ENCODE measurements at regions not wholly inside any gene's neighbourhood (a gene's known extent, or its start where the extent isn't known, plus 50 kb on each side); places are given as distances from the start of the nearest gene placed in this dataset.
A peak's percentile ranks its signal among the peaks of the same experiment; 100 is the strongest.
"Not testable (repeated sequence)": the region's sequence is repeated elsewhere in the genome, so short reads cannot be mapped to it uniquely, and the experiment has no call there.

GRCh38 chr2:160810406-160810805 is 316.8 kb upstream of the RBMS1 start:
- DNase-seq (ENCODE audit: low spot score) = no peak

- DNase-seq (ENCODE audit: low spot score) = no peak
These were observed 319.4 kb upstream of the RBMS1 start for GRCh38 chr2:160812830-160813505.

DNA sequence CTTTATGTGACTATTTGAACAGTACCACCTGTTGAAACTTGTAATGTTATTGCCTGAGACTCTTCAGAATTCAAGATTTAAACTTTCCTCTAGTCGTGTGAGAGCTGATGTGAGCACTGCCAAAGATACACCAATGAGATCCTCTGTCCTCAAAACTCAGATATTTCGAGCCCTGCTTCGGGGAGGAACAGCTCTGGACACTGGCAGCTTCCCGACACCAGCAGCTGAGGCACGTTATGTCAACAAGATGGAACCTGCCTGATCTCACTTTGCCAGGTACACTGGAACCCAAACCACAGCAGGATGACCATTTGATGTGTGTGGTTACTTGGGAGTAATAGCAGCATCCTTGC is 319.9 kb upstream of the RBMS1 start:
- no peak for DNase-seq (ENCODE audit: low spot score)

DNA sequence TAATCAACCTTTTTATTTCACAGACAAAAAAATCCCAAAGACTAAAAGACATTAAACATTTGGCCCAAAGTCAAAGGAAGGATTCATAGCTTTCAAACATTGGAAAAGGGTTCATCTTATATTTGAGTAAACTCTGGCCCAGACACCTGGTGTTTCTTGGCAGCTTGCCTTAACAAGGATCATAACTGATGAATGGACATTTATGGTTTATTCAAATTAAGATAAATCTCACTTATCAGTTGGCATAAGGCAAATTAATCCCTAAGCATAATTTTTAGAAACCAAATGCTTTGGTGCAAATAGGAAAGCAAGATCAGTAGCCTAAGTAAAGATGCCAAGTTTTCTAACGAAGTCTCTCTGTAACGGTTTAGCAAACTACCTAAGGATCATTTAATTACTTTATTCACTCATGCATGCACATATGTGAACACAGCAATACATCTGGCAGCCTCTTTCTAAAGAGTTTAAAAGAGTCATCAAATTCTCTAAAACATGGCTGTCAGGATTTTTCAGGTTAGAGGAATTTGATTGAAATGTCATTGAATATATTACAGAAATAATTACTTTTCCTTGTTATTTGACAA is 323.4 kb upstream of the RBMS1 start:
- DNase-seq (ENCODE audit: low spot score) = peak; percentile 59

GRCh38 chr2:160820691-160821090 is 327.1 kb upstream of the RBMS1 start:
- peak; percentile 41 for DNase-seq (ENCODE audit: low spot score)

DNA sequence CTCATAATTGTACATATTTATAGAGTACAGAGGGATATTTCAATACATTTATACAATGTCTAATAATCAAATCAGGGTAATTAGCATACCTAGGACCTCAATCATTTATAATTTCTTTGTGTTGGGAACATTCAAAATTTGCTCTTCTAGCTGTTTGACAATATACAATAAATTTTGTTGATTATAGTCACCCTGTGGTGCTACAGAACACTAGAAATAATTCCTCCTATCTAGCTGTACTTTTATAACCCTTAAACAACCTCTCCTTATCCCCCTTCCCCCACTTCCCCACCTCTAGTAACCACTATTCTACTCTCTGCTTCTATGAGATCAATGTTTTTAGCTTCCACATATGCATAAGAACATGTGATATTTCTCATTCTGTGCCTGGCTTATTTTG is 328.4 kb upstream of the RBMS1 start:
- DNase-seq (ENCODE audit: low spot score) = no peak

DNA sequence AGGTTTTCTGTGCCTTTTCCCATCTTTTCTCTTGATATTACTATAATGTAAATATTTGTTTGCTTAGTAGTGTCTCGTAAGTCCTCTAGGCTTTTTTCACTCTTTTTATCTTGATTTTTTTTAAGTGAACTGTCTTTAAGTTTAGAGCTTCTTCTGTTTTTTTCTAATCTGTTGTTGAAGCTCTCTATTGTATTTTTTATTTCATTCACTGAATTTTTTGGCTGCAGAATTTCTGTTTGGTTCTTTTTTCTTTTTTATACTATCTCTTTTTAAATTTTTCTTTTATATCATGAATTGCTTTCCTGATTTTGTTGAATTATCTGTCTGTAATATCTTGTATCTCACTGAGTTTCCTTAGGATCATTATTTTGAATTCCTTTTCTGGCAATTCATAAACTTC is 331.8 kb upstream of the RBMS1 start:
- DNase-seq (ENCODE audit: low spot score) = no peak

GRCh38 chr2:160826496-160826895 is 332.9 kb upstream of the RBMS1 start:
- DNase-seq (ENCODE audit: low spot score) = no peak

DNA sequence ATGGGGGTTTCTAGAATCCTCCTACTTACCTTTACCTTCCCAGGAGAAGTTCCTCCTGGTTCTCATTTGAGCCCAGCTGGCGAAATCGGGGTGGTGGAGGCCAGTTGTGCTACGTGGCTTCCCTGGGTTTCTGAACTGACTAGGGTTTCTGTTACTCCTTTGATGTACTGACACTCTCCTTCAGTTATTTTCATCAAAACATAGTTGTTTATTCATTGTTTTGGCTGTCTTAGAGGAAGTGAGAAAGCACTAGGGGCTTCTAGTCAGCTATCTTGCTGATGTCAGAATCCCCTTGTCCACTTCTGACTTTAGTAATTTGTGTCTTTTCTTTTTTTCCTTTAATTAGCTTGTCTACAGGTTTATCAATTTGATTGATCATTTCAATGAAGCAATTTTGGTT is 332.2 kb upstream of the TANK start:
- DNase-seq (ENCODE audit: low spot score) = no peak

- DNase-seq (ENCODE audit: low spot score) = not testable (repeated sequence)
These were observed 327.8 kb upstream of the TANK start for GRCh38 chr2:160832381-160832780.

DNA sequence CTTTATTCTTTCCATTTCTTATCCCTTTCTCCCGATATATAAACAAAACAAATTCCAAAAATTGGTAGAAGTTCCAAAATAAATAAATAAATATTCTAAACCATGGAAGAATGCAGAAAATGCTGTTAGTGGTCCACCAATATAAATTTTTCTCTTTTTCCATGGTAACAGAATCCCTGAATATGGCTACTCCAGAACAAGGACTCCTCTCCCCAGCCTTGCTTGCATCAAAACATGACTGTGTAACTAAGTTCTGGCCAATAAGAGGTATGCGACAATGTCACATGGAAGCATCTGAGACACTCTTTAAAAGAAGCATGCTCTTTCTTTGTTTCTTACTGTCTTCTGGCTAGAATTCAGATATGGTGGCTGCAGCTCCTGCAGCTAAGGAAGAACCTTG is 325.1 kb upstream of the TANK start:
- DNase-seq (ENCODE audit: low spot score) = no peak

DNA sequence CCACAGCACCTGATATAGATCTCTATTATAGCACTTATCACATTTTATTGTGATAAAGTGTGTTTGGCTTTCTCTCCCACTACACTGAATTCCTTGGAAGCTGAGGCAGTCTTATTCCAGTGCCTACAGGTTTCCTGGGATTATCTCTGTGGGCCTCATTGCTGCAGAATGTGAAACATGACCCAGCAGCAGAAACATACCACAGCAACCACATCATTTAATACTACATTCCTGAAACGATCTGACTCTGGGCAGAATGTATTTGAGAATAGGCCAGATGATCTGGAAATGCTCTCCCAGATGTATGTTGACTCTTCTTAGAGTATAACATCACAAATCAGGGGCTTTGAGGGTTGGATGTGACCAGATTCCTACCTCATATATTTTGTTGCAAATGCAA is 323.5 kb upstream of the TANK start:
- DNase-seq (ENCODE audit: low spot score) = no peak

DNA sequence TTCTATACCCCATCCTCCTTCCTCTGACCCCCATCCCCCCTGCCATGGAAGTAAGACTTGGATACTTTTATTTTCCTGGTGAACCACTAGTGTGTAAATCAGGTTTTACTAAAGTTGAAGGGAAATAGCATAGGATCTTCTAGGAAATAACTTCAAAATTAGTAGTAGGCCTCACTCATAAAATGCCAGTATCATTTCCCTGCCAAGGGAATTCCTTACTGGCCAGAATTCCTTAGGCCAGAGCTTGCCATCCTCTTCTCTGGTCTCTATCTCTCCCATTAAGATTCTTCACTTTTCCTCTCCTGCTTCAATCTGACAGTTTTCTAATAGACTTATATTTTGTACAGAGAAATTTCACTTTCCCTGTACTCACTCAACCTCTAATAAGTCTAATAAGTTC is 322.8 kb upstream of the TANK start:
- DNase-seq (ENCODE audit: low spot score) = no peak

DNA sequence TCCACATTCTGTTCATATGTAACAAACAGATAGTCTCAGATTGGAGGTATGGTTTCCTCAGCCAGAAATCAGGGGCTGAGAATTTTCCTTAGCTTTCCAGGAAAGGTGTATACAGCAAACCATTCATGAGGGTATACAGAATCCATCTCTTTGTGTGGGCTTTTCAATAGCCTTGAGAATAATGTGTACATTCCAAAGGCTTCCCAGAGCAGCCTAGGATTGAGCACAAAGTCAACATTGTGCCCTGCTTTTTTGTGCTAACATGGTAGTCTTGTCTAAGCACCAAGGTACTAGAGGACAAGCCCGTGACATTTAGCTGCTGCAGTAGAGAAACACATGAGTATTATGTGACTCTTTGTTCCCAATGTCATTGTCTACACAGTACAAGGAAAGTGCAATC is 322.1 kb upstream of the TANK start:
- no peak for DNase-seq (ENCODE audit: low spot score)

DNA sequence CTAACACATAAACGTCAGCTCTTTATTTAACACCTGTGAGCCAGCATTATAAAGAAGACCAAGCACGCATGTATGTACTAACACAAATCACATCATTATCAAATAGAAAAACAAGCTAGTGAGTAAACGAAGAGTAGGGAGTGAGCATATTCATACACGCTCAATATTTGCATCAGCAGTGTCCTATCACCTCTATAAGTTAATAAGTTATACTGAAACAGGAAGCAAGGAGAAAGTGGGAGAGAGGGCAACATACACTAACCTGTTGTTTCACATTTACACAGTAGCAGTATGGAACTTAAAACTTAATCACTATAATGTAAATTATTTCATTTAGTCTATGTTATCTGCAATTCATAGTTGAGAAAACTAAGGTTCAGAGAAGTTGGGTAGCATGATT is 321.5 kb upstream of the TANK start:
- DNase-seq (ENCODE audit: low spot score) = no peak

DNA sequence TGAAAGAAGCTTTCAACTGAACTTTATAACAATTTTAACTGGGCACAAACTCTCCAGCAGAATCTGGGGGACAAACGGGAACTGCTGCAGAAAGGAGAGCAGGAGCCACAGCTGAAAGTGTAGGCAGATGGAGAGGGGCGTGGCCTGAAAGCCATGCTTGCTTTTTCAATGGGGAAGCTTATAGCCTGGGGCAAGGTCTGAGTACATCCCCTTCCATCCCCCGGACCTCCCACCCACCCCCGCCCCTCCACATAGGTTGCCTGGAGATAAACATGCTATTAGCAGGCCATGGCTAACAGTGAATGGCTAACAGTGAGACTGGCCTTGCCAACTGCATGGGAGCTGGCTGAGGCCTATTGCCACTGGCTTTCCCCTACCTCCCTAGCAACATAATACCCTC is 317.9 kb upstream of the TANK start:
- no peak for DNase-seq (ENCODE audit: low spot score)

DNA sequence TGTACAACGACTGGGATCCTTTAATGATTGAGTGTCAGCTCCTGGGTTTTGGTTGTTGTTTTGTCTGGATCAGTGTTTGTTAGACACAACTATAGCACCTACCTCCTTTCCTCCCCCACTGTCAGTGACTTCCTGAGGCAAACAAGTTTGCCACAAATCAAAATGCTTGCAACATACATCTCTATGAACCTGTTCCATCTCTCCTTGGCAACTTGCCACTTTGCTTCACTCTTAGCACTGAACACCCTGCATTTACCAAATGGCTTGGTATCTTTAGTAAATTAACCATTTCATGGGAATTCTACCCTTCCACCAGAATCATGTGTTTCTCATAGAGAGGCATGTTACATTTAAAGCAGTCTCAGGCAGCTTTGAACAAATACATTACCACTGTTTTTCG is 301.1 kb upstream of the TANK start:
- no peak for DNase-seq (ENCODE audit: low spot score)

DNA sequence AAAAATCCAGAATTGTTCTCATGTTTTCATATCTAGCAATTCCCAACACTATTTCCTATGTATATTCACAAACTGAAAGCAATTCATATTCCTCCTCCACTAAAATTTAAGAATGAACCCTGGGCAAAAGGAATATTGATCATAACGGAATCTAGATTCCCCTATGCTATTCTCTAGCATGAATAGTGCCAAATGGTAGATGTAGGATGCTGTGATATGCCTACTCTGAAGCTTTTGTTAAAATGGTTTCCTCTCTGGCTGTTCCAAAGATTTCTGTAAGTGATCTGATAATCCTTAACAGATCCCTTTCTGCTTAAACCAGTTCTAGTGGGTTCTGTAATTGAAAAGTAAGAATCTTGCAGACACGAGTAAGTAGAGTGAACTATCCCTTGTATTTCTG is 298.0 kb upstream of the TANK start:
- DNase-seq (ENCODE audit: low spot score) = no peak

DNA sequence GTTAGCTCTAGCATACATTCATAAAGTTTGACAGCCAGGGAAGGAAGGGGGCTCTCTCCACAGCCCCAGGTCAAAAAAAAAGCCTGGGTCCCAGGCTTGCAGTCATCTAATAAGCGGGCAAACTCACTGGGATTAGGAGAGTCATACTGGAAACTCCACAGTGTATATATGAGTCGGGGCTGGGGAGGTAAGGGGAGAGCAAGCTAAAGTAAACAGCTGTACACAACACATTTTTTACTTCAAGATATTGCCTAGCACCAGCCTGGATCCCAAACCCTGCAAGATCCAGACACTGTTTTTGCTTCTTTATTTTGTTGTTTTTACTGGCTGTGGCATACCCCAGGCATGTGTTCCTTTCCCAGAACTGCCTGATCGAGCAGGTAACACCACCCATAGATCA is 291.3 kb upstream of the TANK start:
- DNase-seq (ENCODE audit: low spot score) = no peak

GRCh38 chr2:160869411-160869810 is 290.8 kb upstream of the TANK start:
- no peak for DNase-seq (ENCODE audit: low spot score)

GRCh38 chr2:160870729-160871465 is 289.3 kb upstream of the TANK start:
- DNase-seq (ENCODE audit: low spot score) = no peak

- DNase-seq (ENCODE audit: low spot score) = no peak
These were observed 288.3 kb upstream of the TANK start for GRCh38 chr2:160871953-160872352.

DNA sequence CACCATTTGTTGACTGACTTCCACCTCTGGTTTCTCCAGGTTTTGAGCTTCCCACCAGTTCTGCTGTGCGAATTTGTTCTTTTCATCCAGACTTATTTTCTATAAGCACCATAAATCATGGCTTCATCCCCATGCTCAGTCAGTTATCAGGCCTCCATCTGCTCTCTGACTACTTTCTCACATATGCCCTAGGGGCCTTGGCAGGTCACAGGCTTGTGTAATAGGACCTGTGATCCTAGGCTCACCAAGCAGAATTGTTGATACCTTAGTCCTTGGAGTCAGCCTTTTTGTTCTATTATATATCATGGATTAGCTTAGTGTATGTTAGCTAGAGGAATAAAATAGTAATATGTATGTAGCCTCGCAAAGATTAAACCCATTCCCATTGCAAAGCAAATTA is 284.2 kb upstream of the TANK start:
- no peak for DNase-seq (ENCODE audit: low spot score)

DNA sequence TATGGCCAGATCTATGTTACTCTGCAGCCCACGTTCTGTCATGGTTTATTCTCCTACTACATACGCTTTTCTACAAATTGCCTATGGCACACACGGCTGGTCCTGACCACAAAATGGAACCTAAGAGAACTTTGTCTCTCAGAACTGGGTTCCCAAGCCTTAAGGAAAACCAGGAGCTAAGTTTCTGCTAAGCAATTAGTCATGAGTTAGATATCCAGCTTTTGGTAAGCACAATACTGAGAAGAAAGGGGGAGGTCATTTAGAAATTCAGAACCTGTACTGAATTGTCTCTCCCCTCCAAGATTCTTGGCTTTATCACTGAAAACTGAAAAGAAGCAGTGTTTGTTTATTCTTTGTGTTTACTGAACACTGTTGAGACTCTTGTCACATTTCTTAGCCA is 283.5 kb upstream of the TANK start:
- no peak for DNase-seq (ENCODE audit: low spot score)
